ENCODE measurements at regions not wholly inside any gene's neighbourhood (a gene's known extent, or its start where the extent isn't known, plus 50 kb on each side); places are given as distances from the start of the nearest gene placed in this dataset.

- TF ChIP-seq CTCF (conservative IDR thresholded peaks at IDR 0.05; ENCODE audit: low read depth in 2 of 2): no peak
- TF ChIP-seq STAT1 (IDR thresholded peaks at IDR 0.05; ENCODE audit: unreplicated experiment): no peak
Measured at GRCh38 chrY:15779891-15780290, 1255.6 kb downstream of the NLGN4Y start (continued).

GRCh38 chrY:15800021-15800420 lies 1275.7 kb downstream of the NLGN4Y start:
- Histone ChIP-seq H3K36me3 (ENCODE audit: insufficient read depth) (no peaks in the 10 kb centered on the region), H4K20me1 (replicated peaks; ENCODE audit: insufficient read depth) (no peaks in the 10 kb centered on the region), H3K79me2 (replicated peaks; ENCODE audit: insufficient read depth) (no peaks in the 10 kb centered on the region), H3K4me3 (no peak overlapping the region), H3K4me1 (ENCODE audit: insufficient read depth) (no peaks in the 10 kb centered on the region), H3F3A (replicated peaks; ENCODE audit: low read depth) (no peaks in the 10 kb centered on the region), H2AFZ (no peak overlapping the region; the same call in 1 of the 2 replicates), H3K9me2 (ENCODE audit: insufficient read depth) (no peaks in the 10 kb centered on the region), H3K27ac (ENCODE audit: low read depth) (no peak overlapping the region), H3K27me3 (ENCODE audit: insufficient read depth) (no peaks in the 10 kb centered on the region), H3K4me2 (no peak overlapping the region)
- peaks cover 7% of the 10 kb centered on the region; the same call in 2 of the 3 replicates for H3K4me1 Mint-ChIP-seq
- DNase-seq (ENCODE audit: low spot score) (peak; percentile 1), ATAC-seq (no peak)
- no peak overlapping the region for H3K27ac Mint-ChIP-seq
- peaks cover 3% of the 10 kb centered on the region; the same call in 2 of the 3 replicates for H3K9me3 Mint-ChIP-seq
- no peaks in the 10 kb centered on the region for H3K27me3 Mint-ChIP-seq (ENCODE audit: insufficient read depth, low read depth, poor library complexity)
- H3K4me3 Mint-ChIP-seq: no peak overlapping the region
- H3K36me3 Mint-ChIP-seq (ENCODE audit: low read depth): no peaks in the 10 kb centered on the region
- TF ChIP-seq POLR2AphosphoS5 (IDR thresholded peaks at IDR 0.05; ENCODE audit: low read depth): no peak
- TF ChIP-seq EZH2 (IDR thresholded peaks at IDR 0.05; ENCODE audit: low read depth, unreplicated experiment): no peak
- no peak for TF ChIP-seq STAT1 (IDR thresholded peaks at IDR 0.05; ENCODE audit: unreplicated experiment)
- no peak for TF ChIP-seq CTCF (conservative IDR thresholded peaks at IDR 0.05; ENCODE audit: low read depth in 2 of 2)
- no peak for TF ChIP-seq ETS1 (IDR thresholded peaks at IDR 0.05)
- TF ChIP-seq ZNF462 (CRISPR knock-in tag; IDR thresholded peaks at IDR 0.05): no peak
- no peak for TF ChIP-seq JUNB (IDR thresholded peaks at IDR 0.05; ENCODE audit: unreplicated experiment)
- TF ChIP-seq EZH2phosphoT487 (IDR thresholded peaks at IDR 0.05; ENCODE audit: unreplicated experiment): no peak
- no peak for TF ChIP-seq ZNF331 (CRISPR knock-in tag; IDR thresholded peaks at IDR 0.05; ENCODE audit: low read depth)
- no peak for TF ChIP-seq CREB1 (CRISPR knock-in tag; IDR thresholded peaks at IDR 0.05; ENCODE audit: low read depth)
- TF ChIP-seq ZNF114 (CRISPR knock-in tag; IDR thresholded peaks at IDR 0.05): no peak
